AG04450 (cell line): ENCODE measurements at regions not wholly inside any gene's neighbourhood (a gene's known extent, or its start where the extent isn't known, plus 50 kb on each side); places are given as distances from the start of the nearest gene placed in this dataset.

Experiments
- CTCF ChIA-PET: fragments of 300-600, 350-600 bp; formaldehyde crosslinking; extraction: SDS; loops from one replicate; lab custom pipeline; 2022; ENCODE audit warnings: antibody characterized with exemption, inconsistent platforms; lab: Charles Lee
- POLR2A ChIA-PET: fragments of 350-600 bp; formaldehyde crosslinking; extraction: SDS; loops from one replicate; lab custom pipeline; 2021; ENCODE audit warnings: antibody characterized with exemption, inconsistent platforms; lab: Yijun Ruan, JAX
- DNase-seq: peaks from one replicate; pipeline ENCODE4 v3.0.0-alpha.2; 2011; ENCODE audit warnings: low read depth, low spot score
- H3K27ac ChIP-seq: one replicate; pipeline ENCODE4 v1.5.1; 2012; ENCODE audit warnings: low read depth, low read length, control low read depth
- H3K27me3 ChIP-seq: one replicate; pipeline ENCODE4 v1.6.0; 2012; ENCODE audit warnings: low read length; ENCODE audit not compliant: control insufficient read depth, insufficient read depth
- H3K4me3 ChIP-seq: 2 replicates; pipeline ENCODE4 v1.5.1; 2011; ENCODE audit warnings: mild to moderate bottlenecking, low read depth, low read length, control low read depth
- H3K9me3 ChIP-seq: 2 replicates; pipeline ENCODE4 v1.5.1; 2012; ENCODE audit warnings: low read length; ENCODE audit not compliant: control insufficient read depth, insufficient read depth
- TF ChIP-seq, protein P1 (sequence below): IDR thresholded peaks from 2 replicates; pipeline ENCODE4 v1.5.1; 2011; ENCODE audit warnings: low read depth, low read length, control low read depth, inconsistent platforms

DNA sequence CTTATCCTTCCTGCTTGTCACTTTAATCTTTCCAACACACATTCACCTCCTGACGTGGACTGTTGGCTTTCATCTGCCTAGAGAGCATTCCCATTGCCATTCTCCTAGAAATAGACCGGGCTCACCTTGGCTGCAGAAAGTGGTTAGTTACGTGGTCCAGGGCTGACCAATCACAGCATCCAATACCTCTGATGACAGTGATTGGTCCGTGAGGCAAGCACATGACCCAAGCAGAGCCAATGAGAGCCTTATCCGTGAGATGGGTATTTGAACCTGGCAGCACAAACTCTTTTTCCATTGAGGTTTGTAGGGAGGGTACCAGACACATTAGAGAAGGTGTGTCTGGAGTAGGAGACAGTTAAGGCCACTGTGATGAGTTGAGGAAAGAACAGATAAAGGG is 85.8 kb downstream of the MIAT start:
- Histone ChIP-seq H3K27me3 (no peaks in the 10 kb centered on the region), H3K4me3 (no peak overlapping the region), H3K27ac (no peak overlapping the region), H3K9me3 (no peaks in the 10 kb centered on the region)
- no peak for DNase-seq
- ChIA-PET CTCF (no interaction called here), POLR2A (no interaction called here)
- TF ChIP-seq, protein P1, sequence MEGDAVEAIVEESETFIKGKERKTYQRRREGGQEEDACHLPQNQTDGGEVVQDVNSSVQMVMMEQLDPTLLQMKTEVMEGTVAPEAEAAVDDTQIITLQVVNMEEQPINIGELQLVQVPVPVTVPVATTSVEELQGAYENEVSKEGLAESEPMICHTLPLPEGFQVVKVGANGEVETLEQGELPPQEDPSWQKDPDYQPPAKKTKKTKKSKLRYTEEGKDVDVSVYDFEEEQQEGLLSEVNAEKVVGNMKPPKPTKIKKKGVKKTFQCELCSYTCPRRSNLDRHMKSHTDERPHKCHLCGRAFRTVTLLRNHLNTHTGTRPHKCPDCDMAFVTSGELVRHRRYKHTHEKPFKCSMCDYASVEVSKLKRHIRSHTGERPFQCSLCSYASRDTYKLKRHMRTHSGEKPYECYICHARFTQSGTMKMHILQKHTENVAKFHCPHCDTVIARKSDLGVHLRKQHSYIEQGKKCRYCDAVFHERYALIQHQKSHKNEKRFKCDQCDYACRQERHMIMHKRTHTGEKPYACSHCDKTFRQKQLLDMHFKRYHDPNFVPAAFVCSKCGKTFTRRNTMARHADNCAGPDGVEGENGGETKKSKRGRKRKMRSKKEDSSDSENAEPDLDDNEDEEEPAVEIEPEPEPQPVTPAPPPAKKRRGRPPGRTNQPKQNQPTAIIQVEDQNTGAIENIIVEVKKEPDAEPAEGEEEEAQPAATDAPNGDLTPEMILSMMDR: no peak

DNA sequence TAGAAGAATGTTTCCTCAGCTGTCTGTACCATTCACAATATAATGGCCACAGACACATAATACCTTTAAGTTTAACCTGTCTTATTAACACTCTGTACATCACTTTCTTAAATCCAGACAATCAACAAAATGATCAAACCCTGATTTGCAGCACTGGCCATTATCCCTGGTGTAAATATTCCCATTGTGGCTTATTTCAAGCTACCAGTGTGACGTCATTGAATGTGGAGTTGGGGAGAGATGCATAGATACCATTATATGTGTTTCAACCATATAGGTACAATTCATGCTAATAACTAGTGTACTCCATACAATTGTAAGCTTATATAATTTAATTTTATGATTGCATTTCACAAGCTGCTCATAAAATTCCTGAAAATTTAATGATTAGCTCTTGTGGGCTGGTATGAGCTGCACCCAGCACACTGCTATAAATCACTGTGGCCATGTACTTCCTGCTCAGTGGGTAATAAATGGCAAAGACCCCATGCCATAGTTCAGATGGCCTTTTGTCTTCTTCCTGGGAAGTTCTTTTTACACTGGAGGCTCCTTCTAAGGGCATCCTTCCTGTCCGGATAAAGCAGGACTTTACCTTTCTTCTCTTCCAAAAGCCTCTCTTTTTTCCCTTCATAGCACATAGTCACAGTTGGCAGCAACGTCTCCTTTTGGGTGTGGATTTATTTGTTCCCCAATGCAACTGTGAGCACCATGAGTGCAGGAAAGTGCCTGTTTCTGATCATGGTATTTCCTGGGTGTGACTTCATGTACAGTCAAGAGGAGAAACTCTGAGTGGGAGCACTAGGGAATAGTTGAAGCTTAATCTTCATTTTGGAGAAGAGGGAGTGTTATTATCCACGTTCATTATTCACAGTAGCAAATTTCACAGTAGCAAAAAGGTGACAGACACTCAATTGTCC is 87.8 kb downstream of the MIAT start:
- H3K27me3 ChIP-seq: no peaks in the 10 kb centered on the region
- TF ChIP-seq, protein P1: no peak
- H3K27ac ChIP-seq: no peak overlapping the region
- H3K4me3 ChIP-seq: no peak overlapping the region
- H3K9me3 ChIP-seq: no peaks in the 10 kb centered on the region
- ChIA-PET POLR2A (no interaction called here), CTCF (no interaction called here)
- DNase-seq: no peak

DNA sequence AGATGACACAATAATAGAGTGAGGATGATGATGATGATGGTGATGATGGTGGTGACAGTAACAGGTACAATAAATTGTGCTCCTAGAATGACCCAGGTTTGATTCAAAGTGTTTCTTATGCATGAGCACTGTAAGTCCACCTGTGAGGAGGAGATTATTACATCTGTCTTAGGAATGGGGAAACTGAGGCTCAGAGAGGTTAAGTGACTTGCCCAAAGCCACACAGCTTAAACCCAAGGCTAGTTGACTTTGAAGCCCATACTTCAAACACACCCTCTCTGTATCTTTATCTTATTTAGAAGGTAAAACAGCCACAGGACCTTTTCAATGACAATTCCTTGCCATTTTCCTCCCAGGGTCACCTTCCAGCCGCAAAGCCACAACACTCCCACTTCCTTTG is 88.9 kb downstream of the MIAT start:
- DNase-seq: no peak
- Histone ChIP-seq H3K27me3 (no peaks in the 10 kb centered on the region), H3K4me3 (no peak overlapping the region), H3K27ac (no peak overlapping the region), H3K9me3 (0 out of 2 replicates have a peak, but pooled peaks cover 1% of the 10 kb centered on the region)
- CTCF ChIA-PET: interaction anchor here (0.5 kb wide), 1 partner anchor 1976 kb away, joined by 5 read pairs; no protein-coding TSS in a partner anchor
- POLR2A ChIA-PET: no interaction called here
- TF ChIP-seq, protein P1: no peak

- no peak for DNase-seq
- ChIA-PET CTCF (interaction anchor here (0.7 to 1.3 kb wide), 2 partner anchors 8 to 100 kb away, joined by 3 to 7 read pairs; no protein-coding TSS in a partner anchor), POLR2A (no interaction called here)
- Histone ChIP-seq H3K4me3 (no peak overlapping the region), H3K9me3 (peaks cover 14% of the 10 kb centered on the region), H3K27me3 (no peaks in the 10 kb centered on the region), H3K27ac (no peak overlapping the region)
- TF ChIP-seq, protein P1: no peak
These were observed 91.5 kb downstream of the MIAT start for GRCh38 chr22:26748845-26749244.

GRCh38 chr22:26751217-26751616 is 93.8 kb downstream of the MIAT start:
- CTCF ChIA-PET: no interaction called here
- no peak overlapping the region for H3K4me3 ChIP-seq
- no peaks in the 10 kb centered on the region for H3K27me3 ChIP-seq
- POLR2A ChIA-PET: no interaction called here
- H3K9me3 ChIP-seq: peaks cover 14% of the 10 kb centered on the region
- H3K27ac ChIP-seq: no peak overlapping the region
- no peak for DNase-seq
- TF ChIP-seq, protein P1: no peak
